GM23338 (cell line): ENCODE measurements at regions not wholly inside any gene's neighbourhood (a gene's known extent, or its start where the extent isn't known, plus 50 kb on each side); places are given as distances from the start of the nearest gene placed in this dataset.

ENCODE experiments used
- ATAC-seq: fragments of 200-7000 bp; cut with Tn5 transposase; 3 replicates; pipeline ENCODE4 v1.9.1; 2020
- DNase-seq: peaks from one replicate; pipeline ENCODE4 v3.0.0-alpha.2; 2015; ENCODE audit warnings: low spot score
- H2AFZ ChIP-seq: fragments of 200-600 bp; sonication (generic); 2 replicates; pipeline ENCODE4 v1.8.0; 2016; ENCODE audit warnings: antibody characterized with exemption, mild to moderate bottlenecking, moderate library complexity
- H3F3A ChIP-seq: fragments of 200-600 bp; sonication (generic); replicated peaks from 2 replicates; pipeline ENCODE4 v1.8.0; 2017; ENCODE audit warnings: antibody characterized with exemption, mixed run types, low read depth
- H3K27ac ChIP-seq: fragments of 200-600 bp; sonication (generic); 2 replicates; pipeline ENCODE4 v1.6.1; 2016; ENCODE audit warnings: low read depth
- H3K27me3 ChIP-seq: fragments of 200-600 bp; sonication (generic); 2 replicates; pipeline ENCODE4 v1.8.0; 2016; ENCODE audit warnings: mild to moderate bottlenecking, mixed run types, moderate library complexity; ENCODE audit not compliant: insufficient read depth
- H3K36me3 ChIP-seq: fragments of 200-600 bp; sonication (generic); 2 replicates; pipeline ENCODE4 v1.8.0; 2016; ENCODE audit warnings: mild to moderate bottlenecking; ENCODE audit not compliant: insufficient read depth
- H3K4me1 ChIP-seq: fragments of 200-600 bp; sonication (generic); 2 replicates; pipeline ENCODE4 v1.8.0; 2016; ENCODE audit warnings: mild to moderate bottlenecking, moderate library complexity; ENCODE audit not compliant: insufficient read depth
- H3K4me2 ChIP-seq: fragments of 200-600 bp; sonication (generic); 2 replicates; pipeline ENCODE4 v1.7.1; 2017; ENCODE audit warnings: mixed run types
- H3K4me3 ChIP-seq: fragments of 200-600 bp; sonication (generic); 2 replicates; pipeline ENCODE4 v1.6.1; 2016; ENCODE audit warnings: mixed run types
- H3K79me2 ChIP-seq: fragments of 200-600 bp; sonication (generic); replicated peaks from 2 replicates; pipeline ENCODE4 v1.8.0; 2017; ENCODE audit warnings: mild to moderate bottlenecking; ENCODE audit not compliant: insufficient read depth
- H3K9me2 ChIP-seq: fragments of 200-600 bp; sonication (generic); 2 replicates; pipeline ENCODE4 v1.8.0; 2017; ENCODE audit not compliant: insufficient read depth
- H4K20me1 ChIP-seq: fragments of 200-600 bp; sonication (generic); replicated peaks from 2 replicates; pipeline ENCODE4 v1.8.0; 2017; ENCODE audit warnings: mild to moderate bottlenecking; ENCODE audit not compliant: insufficient read depth
- H3K27ac Mint-ChIP-seq: 2 replicates; pipeline ENCODE4 v1.8.0; 2020; ENCODE audit warnings: inconsistent platforms, mild to moderate bottlenecking, moderate library complexity, mixed read lengths
- H3K27me3 Mint-ChIP-seq: 3 replicates; pipeline ENCODE4 v1.8.0; 2022; ENCODE audit warnings: low read depth, mild to moderate bottlenecking, moderate library complexity, mixed read lengths, inconsistent platforms; ENCODE audit not compliant: insufficient read depth, poor library complexity
- H3K36me3 Mint-ChIP-seq: 3 replicates; pipeline ENCODE4 v1.8.0; 2021; ENCODE audit warnings: low read depth, mild to moderate bottlenecking, inconsistent platforms, moderate library complexity, mixed read lengths
- H3K4me1 Mint-ChIP-seq: 3 replicates; pipeline ENCODE4 v1.8.0; 2020; ENCODE audit warnings: mild to moderate bottlenecking, inconsistent platforms, mixed read lengths
- H3K4me3 Mint-ChIP-seq: 3 replicates; pipeline ENCODE4 v1.8.0; 2021; ENCODE audit warnings: moderate library complexity, mild to moderate bottlenecking, inconsistent platforms, mixed read lengths
- H3K9me3 Mint-ChIP-seq: 3 replicates; pipeline ENCODE4 v1.8.0; 2020; ENCODE audit warnings: moderate library complexity, mild to moderate bottlenecking, inconsistent platforms, mixed read lengths
- EZH2 ChIP-seq: fragments of 200-600 bp; sonication (generic); IDR thresholded peaks from one replicate; pipeline ENCODE4 v1.8.0; 2017; ENCODE audit warnings: antibody characterized with exemption, mild to moderate bottlenecking, low read depth; ENCODE audit not compliant: unreplicated experiment
- EZH2phosphoT487 ChIP-seq: fragments of 200-600 bp; sonication (generic); IDR thresholded peaks from one replicate; pipeline ENCODE4 v1.8.1; 2018; ENCODE audit warnings: antibody characterized with exemption; ENCODE audit not compliant: unreplicated experiment
- NANOG ChIP-seq: IDR thresholded peaks from 2 replicates; pipeline ENCODE4 v1.6.1; 2016; ENCODE audit warnings: antibody characterized with exemption, borderline replicate concordance
- POLR2AphosphoS5 ChIP-seq: IDR thresholded peaks from 2 replicates; pipeline ENCODE4 v1.6.1; 2016; ENCODE audit warnings: antibody characterized with exemption, low read depth
- STAT1 ChIP-seq: IDR thresholded peaks from one replicate; pipeline ENCODE4 v1.6.1; 2016; ENCODE audit warnings: antibody characterized with exemption; ENCODE audit not compliant: unreplicated experiment
- ZNF114 ChIP-seq: fragments of 250-450 bp; sonication (Bioruptor Pico); IDR thresholded peaks from 2 replicates; pipeline ENCODE4 v1.5.0; 2020; ENCODE audit warnings: mild to moderate bottlenecking, moderate library complexity
- TF ChIP-seq, protein P1 (sequence below): IDR thresholded peaks from 2 replicates; pipeline ENCODE4 v1.6.1; 2016; ENCODE audit warnings: antibody characterized with exemption
- TF ChIP-seq, protein P2 (sequence below): IDR thresholded peaks from one replicate; pipeline ENCODE4 v1.6.1; 2018; ENCODE audit warnings: antibody characterized with exemption; ENCODE audit not compliant: unreplicated experiment
- TF ChIP-seq, protein P3 (sequence below), 2 experiments: fragments of 200-600 bp in 1 of 2; sonication (generic) in 1 of 2; conservative IDR thresholded peaks; 2 replicates each; pipeline versions ENCODE4 v1.5.1 to v1.6.1; 2016 to 2017; ENCODE audit warnings: antibody characterized with exemption in 2 of 2, low read depth in 2 of 2, mild to moderate bottlenecking in 2 of 2, moderate library complexity in 1 of 2

GRCh38 chr15:96648866-96649265 lies 318.4 kb downstream of the NR2F2 start:
- H3K4me2 ChIP-seq = no peak overlapping the region
- no peak for DNase-seq
- no peaks in the 10 kb centered on the region for H3K9me3 Mint-ChIP-seq
- H2AFZ ChIP-seq = no peak overlapping the region
- H3K4me3 ChIP-seq = no peak overlapping the region
- TF ChIP-seq EZH2 = no peak
- TF ChIP-seq, protein P1, sequence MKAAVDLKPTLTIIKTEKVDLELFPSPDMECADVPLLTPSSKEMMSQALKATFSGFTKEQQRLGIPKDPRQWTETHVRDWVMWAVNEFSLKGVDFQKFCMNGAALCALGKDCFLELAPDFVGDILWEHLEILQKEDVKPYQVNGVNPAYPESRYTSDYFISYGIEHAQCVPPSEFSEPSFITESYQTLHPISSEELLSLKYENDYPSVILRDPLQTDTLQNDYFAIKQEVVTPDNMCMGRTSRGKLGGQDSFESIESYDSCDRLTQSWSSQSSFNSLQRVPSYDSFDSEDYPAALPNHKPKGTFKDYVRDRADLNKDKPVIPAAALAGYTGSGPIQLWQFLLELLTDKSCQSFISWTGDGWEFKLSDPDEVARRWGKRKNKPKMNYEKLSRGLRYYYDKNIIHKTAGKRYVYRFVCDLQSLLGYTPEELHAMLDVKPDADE = no peak
- TF ChIP-seq ZNF114 (CRISPR knock-in tag) = no peak
- TF ChIP-seq STAT1 = no peak
- TF ChIP-seq, protein P2, sequence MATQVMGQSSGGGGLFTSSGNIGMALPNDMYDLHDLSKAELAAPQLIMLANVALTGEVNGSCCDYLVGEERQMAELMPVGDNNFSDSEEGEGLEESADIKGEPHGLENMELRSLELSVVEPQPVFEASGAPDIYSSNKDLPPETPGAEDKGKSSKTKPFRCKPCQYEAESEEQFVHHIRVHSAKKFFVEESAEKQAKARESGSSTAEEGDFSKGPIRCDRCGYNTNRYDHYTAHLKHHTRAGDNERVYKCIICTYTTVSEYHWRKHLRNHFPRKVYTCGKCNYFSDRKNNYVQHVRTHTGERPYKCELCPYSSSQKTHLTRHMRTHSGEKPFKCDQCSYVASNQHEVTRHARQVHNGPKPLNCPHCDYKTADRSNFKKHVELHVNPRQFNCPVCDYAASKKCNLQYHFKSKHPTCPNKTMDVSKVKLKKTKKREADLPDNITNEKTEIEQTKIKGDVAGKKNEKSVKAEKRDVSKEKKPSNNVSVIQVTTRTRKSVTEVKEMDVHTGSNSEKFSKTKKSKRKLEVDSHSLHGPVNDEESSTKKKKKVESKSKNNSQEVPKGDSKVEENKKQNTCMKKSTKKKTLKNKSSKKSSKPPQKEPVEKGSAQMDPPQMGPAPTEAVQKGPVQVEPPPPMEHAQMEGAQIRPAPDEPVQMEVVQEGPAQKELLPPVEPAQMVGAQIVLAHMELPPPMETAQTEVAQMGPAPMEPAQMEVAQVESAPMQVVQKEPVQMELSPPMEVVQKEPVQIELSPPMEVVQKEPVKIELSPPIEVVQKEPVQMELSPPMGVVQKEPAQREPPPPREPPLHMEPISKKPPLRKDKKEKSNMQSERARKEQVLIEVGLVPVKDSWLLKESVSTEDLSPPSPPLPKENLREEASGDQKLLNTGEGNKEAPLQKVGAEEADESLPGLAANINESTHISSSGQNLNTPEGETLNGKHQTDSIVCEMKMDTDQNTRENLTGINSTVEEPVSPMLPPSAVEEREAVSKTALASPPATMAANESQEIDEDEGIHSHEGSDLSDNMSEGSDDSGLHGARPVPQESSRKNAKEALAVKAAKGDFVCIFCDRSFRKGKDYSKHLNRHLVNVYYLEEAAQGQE = no peak
- TF ChIP-seq EZH2phosphoT487 = no peak
- TF ChIP-seq, protein P3, sequence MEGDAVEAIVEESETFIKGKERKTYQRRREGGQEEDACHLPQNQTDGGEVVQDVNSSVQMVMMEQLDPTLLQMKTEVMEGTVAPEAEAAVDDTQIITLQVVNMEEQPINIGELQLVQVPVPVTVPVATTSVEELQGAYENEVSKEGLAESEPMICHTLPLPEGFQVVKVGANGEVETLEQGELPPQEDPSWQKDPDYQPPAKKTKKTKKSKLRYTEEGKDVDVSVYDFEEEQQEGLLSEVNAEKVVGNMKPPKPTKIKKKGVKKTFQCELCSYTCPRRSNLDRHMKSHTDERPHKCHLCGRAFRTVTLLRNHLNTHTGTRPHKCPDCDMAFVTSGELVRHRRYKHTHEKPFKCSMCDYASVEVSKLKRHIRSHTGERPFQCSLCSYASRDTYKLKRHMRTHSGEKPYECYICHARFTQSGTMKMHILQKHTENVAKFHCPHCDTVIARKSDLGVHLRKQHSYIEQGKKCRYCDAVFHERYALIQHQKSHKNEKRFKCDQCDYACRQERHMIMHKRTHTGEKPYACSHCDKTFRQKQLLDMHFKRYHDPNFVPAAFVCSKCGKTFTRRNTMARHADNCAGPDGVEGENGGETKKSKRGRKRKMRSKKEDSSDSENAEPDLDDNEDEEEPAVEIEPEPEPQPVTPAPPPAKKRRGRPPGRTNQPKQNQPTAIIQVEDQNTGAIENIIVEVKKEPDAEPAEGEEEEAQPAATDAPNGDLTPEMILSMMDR (conservative IDR thresholded peaks at IDR 0.05; ENCODE audit: low read depth in 2 of 2) = no peak
- H3F3A ChIP-seq = no peaks in the 10 kb centered on the region
- H3K4me3 Mint-ChIP-seq = no peak overlapping the region
- H3K4me1 Mint-ChIP-seq = no peaks in the 10 kb centered on the region
- H3K79me2 ChIP-seq = no peaks in the 10 kb centered on the region
- H3K27ac Mint-ChIP-seq = no peak overlapping the region
- no peaks in the 10 kb centered on the region for H3K27me3 ChIP-seq
- no peaks in the 10 kb centered on the region for H4K20me1 ChIP-seq
- H3K27me3 Mint-ChIP-seq = peaks cover 7% of the 10 kb centered on the region
- no peak for ATAC-seq
- no peaks in the 10 kb centered on the region for H3K36me3 Mint-ChIP-seq
- H3K9me2 ChIP-seq = peaks cover 7% of the 10 kb centered on the region; the same call in 1 of the 2 replicates
- no peak overlapping the region for H3K27ac ChIP-seq
- H3K36me3 ChIP-seq = no peaks in the 10 kb centered on the region
- no peaks in the 10 kb centered on the region for H3K4me1 ChIP-seq

DNA sequence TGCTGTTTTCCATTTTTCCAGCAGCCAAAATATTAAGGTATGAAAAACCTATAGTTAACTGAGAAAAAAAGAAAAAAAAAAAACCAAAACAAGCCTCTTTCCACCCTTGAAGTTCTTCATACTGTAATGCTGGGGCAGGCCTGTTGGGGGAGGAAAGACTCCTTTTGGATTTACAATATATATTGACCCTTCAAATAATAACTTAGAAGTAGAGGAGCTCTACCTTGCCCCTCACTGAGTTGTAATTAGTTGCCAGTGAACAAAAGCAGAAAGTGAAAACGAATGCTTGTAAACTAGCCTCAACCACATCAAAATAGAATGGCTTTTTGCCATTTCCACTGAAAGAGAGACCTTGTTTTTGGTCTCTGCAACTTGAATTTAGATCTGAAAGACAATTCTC lies 326.6 kb downstream of the NR2F2 start:
- H3F3A ChIP-seq = no peaks in the 10 kb centered on the region
- H3K79me2 ChIP-seq = no peaks in the 10 kb centered on the region
- no peak overlapping the region for H3K4me3 ChIP-seq
- H3K27ac ChIP-seq = no peak overlapping the region
- Mint-ChIP-seq H3K9me3 (no peaks in the 10 kb centered on the region; the same call in 2 of the 3 replicates), H3K27ac (no peak overlapping the region), H3K36me3 (no peaks in the 10 kb centered on the region), H3K4me1 (no peaks in the 10 kb centered on the region), H3K27me3 (peaks cover 8% of the 10 kb centered on the region), H3K4me3 (no peak overlapping the region)
- H3K4me1 ChIP-seq = peaks cover 3% of the 10 kb centered on the region; the same call in 1 of the 2 replicates
- no peaks in the 10 kb centered on the region for H3K36me3 ChIP-seq
- ATAC-seq (peak; percentile 32; the same call in 2 of the 3 replicates), DNase-seq (peak; percentile 41)
- no peaks in the 10 kb centered on the region for H3K27me3 ChIP-seq
- no peaks in the 10 kb centered on the region for H4K20me1 ChIP-seq
- no peak overlapping the region for H2AFZ ChIP-seq
- H3K9me2 ChIP-seq = no peaks in the 10 kb centered on the region
- H3K4me2 ChIP-seq = no peak overlapping the region
- TF ChIP-seq, protein P3 (conservative IDR thresholded peaks at IDR 0.05; ENCODE audit: low read depth in 2 of 2) = peak in 1 of 2 experiments; percentile 51; a peak in 3 of 4 replicates
- TF ChIP-seq, protein P2 = no peak
- no peak for TF ChIP-seq NANOG
- TF ChIP-seq POLR2AphosphoS5 = no peak
